ENCODE measurements at regions not wholly inside any gene's neighbourhood (a gene's known extent, or its start where the extent isn't known, plus 50 kb on each side); places are given as distances from the start of the nearest gene placed in this dataset.
"Not testable (repeated sequence)": the region's sequence is repeated elsewhere in the genome, so short reads cannot be mapped to it uniquely, and the experiment has no call there.

DNA sequence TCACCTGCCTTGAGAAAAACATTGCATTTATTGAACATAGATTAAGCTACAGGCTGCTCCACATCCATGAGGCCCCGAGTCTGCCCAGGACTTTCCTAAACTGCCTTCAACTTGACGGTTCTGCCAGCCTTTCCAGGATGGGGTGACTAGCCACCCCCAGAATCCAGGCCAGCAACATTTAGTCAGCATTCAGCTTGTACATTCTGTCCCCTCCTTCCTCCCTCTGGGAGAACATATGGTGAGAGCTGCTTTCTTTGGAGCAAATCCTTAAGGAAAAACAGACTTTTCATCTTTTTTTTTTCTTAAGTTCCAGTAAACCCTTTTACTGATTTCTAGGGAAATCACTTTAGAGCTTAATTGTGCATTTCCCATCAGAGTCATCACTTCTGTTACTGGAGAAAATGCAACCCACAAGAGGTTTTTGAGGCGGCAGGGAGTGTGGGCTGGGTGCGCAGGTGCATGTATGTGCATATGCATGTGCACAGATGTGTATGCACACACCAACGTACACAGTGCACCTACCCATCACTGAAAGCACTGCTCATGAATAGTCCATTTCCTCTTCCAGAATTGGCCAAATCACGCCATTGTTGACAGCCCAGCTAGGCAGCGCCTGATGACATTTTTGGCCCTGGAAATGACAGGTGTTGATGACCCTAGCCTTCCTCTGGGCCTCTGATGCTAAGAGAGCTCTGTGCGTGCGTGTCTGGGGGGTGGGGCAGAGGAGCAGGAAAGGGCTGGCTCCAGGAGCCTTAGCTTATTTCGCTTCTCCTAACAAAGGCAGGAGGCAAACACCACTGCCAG lies 145.6 kb downstream of the HSD17B3 start:
- no peak for DNase-seq (ENCODE audit: low read depth, low spot score)

DNA sequence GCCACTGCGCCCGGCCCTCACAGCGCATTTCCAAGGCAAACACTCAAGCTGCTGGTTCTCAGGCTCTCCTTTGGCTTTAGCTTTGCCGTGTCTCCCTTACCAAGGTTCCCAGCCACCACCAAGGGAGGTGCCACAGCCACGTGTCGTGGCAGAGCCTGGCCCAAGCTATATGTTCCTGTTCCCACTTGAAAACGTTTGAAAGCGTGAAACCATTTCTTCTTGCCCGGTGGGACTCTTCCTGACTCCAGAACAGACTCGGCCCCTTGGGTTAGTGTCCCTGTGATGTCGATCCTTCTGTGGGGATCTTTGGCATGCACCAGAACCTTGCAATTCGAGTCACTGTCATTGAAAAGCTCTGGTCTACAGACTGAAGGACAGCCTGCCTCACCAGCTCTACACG lies 147.9 kb downstream of the HSD17B3 start:
- DNase-seq (ENCODE audit: low read depth, low spot score), result no peak

DNA sequence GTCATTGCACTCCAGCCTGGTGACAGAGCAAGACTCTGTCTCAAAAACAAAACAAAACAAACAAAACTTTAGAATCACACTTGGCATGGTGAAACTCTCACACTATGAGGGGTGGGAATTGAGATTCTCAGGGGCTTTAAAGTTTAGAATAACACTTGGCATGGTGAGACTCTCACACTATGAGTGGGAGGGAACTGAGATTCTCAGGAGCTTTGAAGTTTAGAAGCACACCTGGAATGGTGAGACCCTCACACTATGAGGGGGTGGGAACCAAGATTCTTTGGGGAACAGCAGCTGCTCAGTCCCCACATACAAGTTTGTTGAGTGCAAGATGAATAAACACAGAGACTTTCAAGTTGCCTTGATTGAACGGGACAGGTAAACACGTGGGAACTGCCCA lies 149.4 kb downstream of the HSD17B3 start:
- DNase-seq (ENCODE audit: low read depth, low spot score), result no peak

DNA sequence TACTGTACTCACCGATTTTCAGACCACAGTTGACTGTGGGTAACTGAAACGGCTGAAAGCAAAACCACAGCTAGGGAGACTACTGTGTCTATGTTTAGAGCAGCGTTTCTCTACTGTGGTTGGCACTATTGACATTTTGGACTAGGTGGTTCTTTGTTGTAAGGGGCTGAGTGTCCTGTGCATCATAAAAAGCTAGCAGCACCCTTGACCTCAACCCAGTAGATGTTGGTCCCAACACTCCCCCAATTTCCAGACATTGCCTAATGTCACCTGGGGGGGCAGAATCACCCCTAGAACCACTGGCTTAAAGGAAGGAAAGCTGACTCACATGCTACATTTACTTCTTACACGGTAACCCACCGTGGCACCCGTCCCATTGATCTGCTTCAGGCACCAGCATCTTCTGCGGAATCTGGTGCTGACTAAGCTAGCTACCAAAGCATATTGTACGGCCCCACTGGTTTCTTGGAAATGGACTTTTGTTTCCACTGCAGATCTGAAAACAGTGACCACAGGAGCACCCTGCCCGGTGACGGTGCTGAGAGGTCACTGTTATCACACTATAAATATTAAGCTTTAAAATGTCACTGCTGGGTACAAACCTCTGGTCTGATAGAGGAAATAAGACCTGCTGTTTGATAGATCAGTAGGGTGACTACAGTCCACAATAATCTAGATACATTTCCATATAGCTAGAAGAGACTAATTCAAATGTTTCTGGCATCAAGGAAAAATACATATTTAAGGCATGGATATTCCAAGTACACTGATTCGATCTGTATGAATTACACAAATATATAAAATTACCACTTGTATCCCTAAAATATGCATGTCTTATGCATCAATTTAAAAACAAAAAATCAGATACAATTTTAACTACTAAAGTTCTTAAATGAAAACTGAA lies 151.4 kb downstream of the HSD17B3 start:
- DNase-seq (ENCODE audit: low read depth, low spot score), result no peak

DNA sequence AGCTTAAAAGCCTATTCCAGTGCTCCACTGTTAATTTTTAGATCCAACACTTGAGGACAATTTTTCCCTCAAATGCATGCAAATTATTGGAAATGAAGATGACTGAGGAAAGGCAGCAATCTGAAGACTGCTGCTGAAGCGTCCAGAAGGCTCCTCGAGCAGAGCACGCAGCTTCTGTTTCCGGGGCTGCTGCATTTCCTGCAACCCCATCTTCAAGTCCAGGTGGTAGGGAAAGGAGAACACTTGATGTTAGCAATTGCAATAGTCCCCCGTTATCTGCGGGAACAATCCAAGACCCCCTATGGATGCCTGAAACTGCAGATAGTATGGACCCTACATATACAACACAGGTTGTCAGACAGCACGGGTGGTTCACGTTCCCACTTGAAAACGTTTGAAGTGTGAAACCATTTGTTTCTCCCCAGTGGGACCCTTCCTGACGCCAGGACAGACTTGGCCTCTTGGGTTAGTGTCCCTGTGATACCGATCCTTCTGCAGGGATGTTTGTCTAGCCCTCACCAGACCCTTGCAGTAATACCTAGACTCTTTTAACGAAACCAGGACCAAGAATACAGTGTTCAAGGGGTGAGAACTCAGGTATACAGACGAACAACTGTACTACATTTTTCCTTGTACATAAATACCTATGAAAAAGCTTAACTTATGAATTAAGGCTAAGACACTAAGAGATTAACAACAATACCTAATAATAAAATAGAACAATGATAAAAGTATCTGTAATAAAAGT lies 152.3 kb downstream of the HSD17B3 start:
- no peak for DNase-seq (ENCODE audit: low read depth, low spot score)

DNA sequence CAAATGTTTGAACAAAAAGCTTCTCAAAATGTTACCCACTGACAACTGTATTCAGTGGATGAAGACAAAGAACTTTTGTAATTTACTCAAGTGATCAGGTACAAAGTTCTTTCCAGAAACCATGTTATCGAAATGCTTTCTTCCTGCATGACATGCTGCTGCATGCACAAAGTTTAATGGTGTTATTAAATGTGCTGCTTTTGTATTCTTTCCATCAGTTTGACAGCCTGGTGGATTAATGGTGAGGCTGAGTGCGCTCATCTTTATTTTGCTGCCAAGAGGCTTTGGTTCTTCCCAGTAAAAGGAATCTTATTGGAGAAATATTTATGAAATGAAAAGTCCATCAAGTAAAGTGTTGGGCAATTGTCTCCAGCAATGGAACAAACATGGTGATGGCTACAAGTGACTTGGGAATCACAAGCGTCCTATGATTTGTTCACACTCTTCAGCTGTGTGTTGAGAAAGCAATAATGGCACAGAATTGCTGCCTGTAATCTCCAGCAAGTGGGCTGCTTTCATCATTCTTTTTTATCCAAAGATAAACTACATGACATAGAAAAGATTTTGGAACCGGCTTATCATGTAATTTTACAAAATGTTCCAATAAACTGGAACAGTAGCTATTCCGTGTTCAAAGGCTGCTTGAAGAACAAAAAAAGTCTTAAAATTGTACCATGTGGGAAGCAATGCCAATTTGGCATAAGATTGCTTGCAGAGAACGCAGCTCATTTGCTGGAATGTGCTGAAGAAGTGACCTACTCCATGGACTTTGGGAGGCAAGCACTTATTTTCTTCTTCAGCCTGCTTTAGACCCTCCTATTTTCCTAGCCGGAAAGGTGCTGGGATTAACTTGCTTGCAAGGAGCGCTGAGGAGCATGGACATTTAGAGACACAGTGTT lies 153.1 kb downstream of the HSD17B3 start:
- no peak for DNase-seq (ENCODE audit: low read depth, low spot score)

DNA sequence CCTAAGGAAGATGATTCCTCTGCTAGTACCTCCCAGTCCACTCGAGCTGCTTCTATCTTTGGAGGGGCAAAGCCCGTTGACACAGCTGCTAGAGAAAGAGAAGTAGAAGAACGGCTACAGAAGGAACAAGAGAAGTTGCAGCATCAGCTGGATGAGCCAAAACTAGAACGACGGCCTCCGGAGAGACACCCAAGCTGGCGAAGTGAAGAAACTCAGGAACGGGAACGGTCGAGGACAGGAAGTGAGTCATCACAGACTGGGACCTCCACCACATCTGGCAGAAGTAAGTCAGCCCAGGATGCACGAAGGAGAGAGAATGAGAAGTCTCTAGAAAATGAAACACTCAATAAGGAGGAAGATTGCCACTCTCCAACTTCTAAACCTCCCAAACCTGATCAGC lies 154.9 kb downstream of the HSD17B3 start:
- DNase-seq (ENCODE audit: low read depth, low spot score), result not testable (repeated sequence)

DNA sequence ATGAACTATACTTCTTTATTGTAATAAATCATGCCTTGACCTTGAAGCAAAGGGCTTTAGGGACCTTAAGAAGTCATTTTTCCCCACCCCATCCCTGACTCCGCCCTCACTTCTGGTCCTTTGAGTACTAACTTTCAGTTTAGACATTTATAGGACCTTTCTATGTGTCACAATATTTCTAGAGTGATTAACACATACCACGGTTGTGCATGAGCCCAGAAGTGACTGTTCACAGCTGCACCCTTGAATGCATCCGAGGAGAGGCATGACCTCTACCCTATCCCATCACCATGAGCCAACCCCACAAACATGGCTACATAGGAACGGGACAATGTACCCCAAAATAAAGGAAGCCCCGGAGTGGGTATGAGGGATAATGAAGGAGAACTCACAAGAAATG lies 160.3 kb downstream of the HSD17B3 start:
- DNase-seq (ENCODE audit: low read depth, low spot score), result no peak

DNA sequence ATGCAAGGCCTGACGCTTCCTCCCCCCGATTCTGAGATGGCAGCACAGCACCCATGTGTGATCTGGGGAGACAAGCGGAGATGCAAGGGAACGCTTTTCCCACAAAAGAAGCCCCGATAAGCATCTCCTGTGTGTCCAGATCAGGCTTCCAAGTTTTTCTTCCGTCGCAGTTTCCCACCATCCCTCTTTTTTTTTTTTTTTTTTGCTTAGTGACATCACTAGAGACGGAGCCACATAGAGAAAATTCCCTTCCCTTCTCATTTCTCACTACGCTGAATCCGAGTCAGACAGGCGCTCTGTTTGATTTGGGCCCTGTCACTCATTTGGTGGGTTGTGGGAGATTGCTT lies 160.9 kb downstream of the HSD17B3 start:
- no peak for DNase-seq (ENCODE audit: low read depth, low spot score)

DNA sequence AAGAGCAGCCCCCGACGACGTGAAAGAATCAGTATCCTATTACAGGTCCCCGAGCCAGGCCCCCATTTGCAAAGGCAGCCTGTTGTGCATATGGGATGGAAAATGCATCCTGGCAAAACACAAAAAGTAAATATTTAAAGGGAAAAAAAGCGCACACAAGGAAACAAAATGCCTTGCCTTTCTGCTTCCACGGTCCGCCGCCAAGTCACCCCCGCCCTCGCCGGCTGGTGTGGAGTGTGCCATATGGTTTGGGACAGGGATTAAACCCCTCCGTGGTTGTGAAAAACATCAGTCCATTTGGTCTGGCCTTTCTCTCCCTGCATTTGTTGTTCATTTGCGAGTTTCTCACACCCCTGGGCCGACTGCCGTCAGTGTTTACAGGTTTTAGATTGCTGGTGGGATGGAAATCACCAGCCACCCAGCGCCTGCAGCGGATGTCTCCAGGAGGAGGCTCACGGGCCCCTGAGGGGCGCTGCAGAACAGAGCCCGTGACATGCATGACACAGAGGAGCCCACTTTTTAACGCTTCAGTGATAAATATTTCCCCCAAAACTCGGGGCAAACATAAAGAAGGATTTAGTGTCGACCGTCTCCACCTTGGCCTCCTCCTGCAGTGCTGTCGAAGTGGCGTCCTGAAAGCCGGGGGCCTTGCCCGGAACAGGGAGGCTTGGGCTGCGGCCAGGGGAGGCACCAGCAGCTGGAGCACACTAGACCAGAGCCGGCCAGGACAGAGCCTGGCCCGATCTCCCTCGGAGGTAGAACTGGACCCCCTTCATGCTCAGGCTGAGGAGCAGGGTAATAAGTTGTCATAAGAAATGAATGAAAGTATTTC lies 161.5 kb downstream of the HSD17B3 start:
- no peak for DNase-seq (ENCODE audit: low read depth, low spot score)

DNA sequence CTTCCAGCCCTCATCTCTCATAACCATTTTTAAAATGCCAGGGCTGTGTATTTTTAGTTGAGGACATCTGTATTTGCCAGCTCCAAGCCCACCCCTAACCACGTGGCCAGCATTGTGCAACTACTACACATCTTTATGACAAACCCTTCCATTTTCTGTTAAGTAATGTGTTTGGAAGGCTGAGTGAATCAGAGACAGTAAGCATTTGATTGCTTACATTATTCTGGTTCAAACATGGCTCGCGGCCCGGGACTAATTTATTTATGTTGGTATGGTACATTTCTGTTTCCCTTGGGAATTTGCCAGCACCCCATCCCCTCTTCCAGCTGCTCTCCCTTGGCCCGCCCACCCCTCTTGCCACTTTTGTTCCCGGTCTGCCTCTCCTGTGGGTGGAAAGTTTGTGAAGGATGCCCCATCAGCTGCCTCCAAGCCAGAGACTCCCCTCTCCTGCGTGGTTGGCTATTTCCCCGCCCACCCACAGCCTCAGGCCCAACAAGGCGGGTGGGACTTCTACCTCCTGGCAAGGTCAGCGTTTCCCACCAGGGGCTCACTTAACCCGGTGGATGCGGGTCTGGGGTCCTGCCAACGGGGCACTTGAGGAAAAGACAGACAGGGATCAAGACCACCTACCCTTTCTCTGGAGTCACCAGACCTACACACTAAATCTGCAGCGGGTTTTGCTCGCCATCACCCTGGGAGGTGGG lies 162.2 kb downstream of the HSD17B3 start:
- DNase-seq (ENCODE audit: low read depth, low spot score), result no peak

DNA sequence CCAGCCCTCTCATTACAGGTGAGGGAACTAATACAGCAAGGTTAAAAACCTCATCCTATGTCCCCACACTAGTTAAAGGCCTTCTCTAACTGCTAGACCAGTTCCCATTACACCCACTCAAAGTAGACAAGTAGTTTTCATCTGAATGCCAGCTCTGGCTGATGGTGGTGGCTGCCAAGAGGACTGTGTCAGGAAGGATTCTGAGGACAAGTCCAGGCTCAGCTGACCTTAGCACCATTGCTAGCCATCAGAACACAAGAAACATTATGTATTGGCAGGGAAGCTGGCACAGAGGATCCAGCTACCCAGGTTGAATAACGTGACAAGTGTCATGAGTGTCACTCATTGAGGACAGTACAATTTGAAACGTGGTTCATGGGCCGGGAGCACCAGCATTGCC lies 163.4 kb downstream of the HSD17B3 start:
- no peak for DNase-seq (ENCODE audit: low read depth, low spot score)

DNA sequence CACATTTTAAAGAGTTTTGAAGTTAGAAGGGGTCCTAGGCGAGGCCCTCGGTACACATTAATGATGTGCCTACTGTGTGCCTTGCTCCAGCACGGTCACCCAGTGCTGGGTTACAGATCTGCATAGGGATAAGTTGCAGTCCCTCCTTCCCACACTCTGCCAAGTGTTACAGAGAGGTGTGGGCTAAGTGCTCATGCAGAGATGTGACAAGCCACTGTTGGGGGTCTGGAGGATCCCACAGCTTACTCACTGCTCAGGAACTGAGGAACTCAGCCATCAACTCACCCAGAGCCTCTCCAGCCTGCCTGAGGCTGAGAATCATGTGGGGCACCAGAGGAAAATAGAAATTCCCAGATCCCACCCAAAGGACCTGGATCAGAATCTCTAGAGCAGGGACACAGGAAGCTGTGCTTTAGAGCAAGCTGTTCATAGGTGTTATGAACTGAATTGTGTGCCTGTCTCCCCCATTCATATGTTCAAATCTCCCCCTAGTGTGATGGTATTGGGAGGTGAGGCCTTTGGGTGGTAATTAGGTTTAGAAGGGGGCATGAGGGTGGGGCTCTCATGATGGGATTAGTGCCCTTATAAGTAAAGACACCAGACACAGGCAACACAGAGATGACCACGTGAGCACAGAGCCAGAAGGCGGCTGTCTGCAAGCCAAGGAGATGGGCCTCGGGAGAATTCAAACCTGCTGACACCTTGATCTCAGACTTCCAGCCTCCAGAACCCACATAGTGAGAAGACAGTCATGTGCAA lies 164.1 kb downstream of the HSD17B3 start:
- DNase-seq (ENCODE audit: low read depth, low spot score), result no peak

DNA sequence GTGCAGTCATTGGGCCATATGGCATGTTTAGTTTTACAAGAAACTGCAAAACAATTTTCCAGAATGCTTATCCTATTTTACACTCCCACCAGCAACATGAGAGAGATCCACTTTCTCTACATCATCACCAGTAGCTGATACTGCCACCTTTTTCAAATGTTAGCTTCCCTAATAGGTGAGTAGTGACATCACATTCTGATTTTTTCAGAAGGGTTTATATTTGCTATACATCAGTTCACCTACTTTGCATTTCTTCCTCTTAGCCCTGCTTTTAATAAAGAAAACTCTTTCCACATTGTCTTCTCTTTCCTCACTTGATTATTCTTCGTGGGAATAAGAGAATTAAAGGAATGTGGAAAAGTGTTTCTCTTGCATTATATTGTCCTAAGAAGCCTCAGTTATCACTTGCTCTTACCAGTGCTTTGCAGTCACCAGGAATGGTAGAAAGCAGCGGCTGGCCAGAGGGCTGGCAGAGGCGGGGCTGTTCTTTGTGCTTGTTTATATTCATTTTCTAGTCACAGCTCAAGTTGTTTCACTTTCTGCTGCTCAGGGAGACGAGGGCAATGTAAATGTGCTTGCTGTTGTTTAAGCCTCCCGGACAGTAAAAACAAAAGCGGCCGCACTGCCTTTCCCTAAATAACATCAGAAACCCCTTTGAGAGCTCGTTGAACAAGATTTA lies 164.8 kb downstream of the HSD17B3 start:
- no peak for DNase-seq (ENCODE audit: low read depth, low spot score)

DNA sequence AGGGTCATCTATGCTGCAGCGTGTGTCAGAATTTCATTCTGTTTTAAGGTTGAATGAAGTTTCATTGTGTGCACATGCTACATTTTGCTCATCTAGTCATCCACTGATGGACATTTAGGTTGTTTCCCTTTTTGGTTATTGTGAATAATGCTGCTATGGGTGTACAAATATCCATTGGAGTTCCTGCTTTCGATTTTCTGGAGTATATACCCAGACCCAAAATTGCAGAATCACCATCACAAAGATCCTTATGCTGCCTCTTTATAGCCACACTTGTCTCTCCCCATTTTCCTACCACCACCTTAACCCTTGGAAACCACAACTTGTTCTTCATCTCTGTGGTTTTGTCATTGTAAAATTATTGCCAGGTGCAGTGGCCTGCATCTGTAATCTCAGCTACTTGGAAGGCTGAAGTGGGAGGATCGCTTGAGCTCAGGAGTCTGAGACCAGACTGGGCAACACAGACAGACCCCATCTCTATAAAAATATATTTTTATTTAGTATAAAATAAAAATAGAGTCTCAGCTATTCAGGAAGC lies 166.2 kb downstream of the HSD17B3 start:
- DNase-seq (ENCODE audit: low read depth, low spot score), result no peak

DNA sequence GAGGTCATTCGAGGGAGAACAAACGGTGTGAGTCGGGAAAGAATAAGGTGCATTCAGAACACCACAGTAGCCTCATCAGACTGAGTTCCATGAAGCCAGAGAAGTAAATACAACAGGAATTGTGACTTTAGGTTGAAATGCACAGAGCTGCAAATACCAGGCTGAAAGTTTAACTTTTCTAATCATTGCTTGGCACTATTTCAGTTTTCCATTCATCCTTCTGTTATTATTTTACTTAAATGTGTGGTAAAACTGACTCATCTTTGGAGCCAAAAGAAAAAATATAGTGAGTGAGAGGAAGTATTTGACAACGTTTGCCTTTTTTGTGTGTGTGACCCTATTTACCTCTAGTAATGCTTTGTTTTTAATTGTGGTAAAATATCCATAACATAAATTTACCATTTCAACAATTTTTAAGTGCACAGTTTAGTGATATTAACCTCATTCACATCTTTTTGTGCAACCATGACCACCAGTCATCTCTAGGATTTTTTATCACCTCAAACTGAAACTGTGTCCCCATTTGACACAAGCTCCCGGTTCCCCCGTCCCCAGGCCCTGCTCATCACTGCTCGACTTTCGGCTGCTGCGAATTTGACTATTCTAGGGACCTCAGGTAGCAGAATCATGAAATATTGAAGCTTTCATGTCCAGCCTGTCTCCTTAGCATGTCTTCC lies 166.8 kb downstream of the HSD17B3 start:
- DNase-seq (ENCODE audit: low read depth, low spot score), result no peak

DNA sequence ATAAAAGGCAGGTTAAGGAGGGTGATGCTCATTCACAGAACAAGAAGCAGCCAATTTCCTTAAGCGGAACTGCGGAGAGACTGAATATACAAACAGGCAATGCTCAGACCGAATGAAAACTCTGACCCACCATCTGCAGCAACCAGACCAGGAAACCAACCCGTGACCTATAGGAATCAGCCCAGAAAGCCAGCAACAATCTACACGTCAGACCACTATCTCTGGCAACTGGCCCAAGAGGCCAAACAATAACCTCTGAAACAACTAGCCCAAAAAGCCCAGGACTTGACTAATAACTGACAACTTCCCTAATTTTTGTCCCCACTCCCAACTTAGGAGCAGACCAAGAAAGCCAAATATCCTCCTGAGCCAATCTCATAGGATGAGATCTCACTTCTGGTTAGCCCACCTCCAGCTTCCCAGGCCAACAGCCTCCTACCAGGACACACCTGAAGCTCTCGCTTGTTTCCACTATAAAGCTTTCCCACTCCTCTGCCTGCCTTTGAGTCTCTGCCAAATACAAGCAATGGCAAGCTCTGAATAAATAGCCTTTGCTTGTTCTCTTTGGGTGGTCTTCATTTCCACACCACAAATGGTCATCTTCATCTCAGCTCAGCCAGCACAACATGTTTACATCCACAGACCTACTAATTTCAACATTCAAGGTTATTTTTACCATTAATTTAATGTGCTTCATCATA lies 168.5 kb downstream of the HSD17B3 start:
- DNase-seq (ENCODE audit: low read depth, low spot score), result no peak

All from activated naive CD8-positive, alpha-beta T cell treated with anti-CD3 and anti-CD28 coated beads, Interleukin-2, amount 50 U/mL, for 16 hours (primary cell).